ENCODE measurements at regions not wholly inside any gene's neighbourhood (a gene's known extent, or its start where the extent isn't known, plus 50 kb on each side); places are given as distances from the start of the nearest gene placed in this dataset.

GRCh38 chr13:83197316-83197715 lies 685.0 kb downstream of the SLITRK1 start:
- H3K9me3 ChIP-seq (ENCODE audit: low read length), result no peaks in the 10 kb centered on the region
- no peaks in the 10 kb centered on the region for H3K79me2 ChIP-seq (replicated peaks; ENCODE audit: insufficient read depth, low read length)
- no peaks in the 10 kb centered on the region for H3K27me3 ChIP-seq (ENCODE audit: insufficient read depth, low read depth, low read length)
- no peaks in the 10 kb centered on the region for H3K36me3 ChIP-seq (ENCODE audit: insufficient read depth, low read length)
- no peak overlapping the region for H3K27ac ChIP-seq (ENCODE audit: low read length)
- no peak overlapping the region for H3K4me2 ChIP-seq (ENCODE audit: low read length)
- H3K4me3 ChIP-seq (ENCODE audit: low read length), result no peak overlapping the region
- no peaks in the 10 kb centered on the region for H3F3A ChIP-seq (ENCODE audit: insufficient read depth, low read length, poor library complexity, severe bottlenecking)
- H2AFZ ChIP-seq (ENCODE audit: low read depth, low read length), result no peak overlapping the region
- H3K9me2 ChIP-seq (ENCODE audit: insufficient read depth, low read length), result no peaks in the 10 kb centered on the region
- H4K20me1 ChIP-seq (ENCODE audit: insufficient read depth), result no peaks in the 10 kb centered on the region
- TF ChIP-seq REST (IDR thresholded peaks at IDR 0.05; ENCODE audit: borderline replicate concordance), result no peak
- no peak for TF ChIP-seq EP300 (conservative IDR thresholded peaks at IDR 0.05; ENCODE audit: poor library complexity, severe bottlenecking)
- TF ChIP-seq TAF1 (IDR thresholded peaks at IDR 0.05; ENCODE audit: low read depth), result no peak
- no peak for TF ChIP-seq POLR2AphosphoS5 (IDR thresholded peaks at IDR 0.05)
- TF ChIP-seq MXI1 (conservative IDR thresholded peaks at IDR 0.05; ENCODE audit: poor library complexity, severe bottlenecking), result no peak
- no peak for TF ChIP-seq SMC3 (conservative IDR thresholded peaks at IDR 0.05; ENCODE audit: poor library complexity)
- TF ChIP-seq EZH2 (IDR thresholded peaks at IDR 0.05; ENCODE audit: borderline replicate concordance, insufficient read depth, low read length, poor library complexity, severe bottlenecking), result no peak
- TF ChIP-seq CTCF (IDR thresholded peaks at IDR 0.05; ENCODE audit: poor library complexity, severe bottlenecking), result no peak
- TF ChIP-seq RAD21 (conservative IDR thresholded peaks at IDR 0.05), result no peak
- no peak overlapping the region for H3K9ac ChIP-seq (ENCODE audit: low read length)

GRCh38 chr13:83190020-83190419 lies 692.3 kb downstream of the SLITRK1 start:
- no peaks in the 10 kb centered on the region for H3K9me3 ChIP-seq (ENCODE audit: low read length)
- no peak overlapping the region for H2AFZ ChIP-seq (ENCODE audit: low read depth, low read length)
- H3K36me3 ChIP-seq (ENCODE audit: insufficient read depth, low read length), result no peaks in the 10 kb centered on the region
- no peak overlapping the region for H3K4me3 ChIP-seq (ENCODE audit: low read length)
- no peaks in the 10 kb centered on the region for H3K9me2 ChIP-seq (ENCODE audit: insufficient read depth, low read length)
- no peak overlapping the region for H3K4me2 ChIP-seq (ENCODE audit: low read length)
- H3K79me2 ChIP-seq (replicated peaks; ENCODE audit: insufficient read depth, low read length), result no peaks in the 10 kb centered on the region
- no peak overlapping the region for H3K27ac ChIP-seq (ENCODE audit: low read length)
- H4K20me1 ChIP-seq (ENCODE audit: insufficient read depth), result no peaks in the 10 kb centered on the region
- no peaks in the 10 kb centered on the region for H3K27me3 ChIP-seq (ENCODE audit: insufficient read depth, low read depth, low read length)
- H3K9ac ChIP-seq (ENCODE audit: low read length), result no peak overlapping the region
- H3F3A ChIP-seq (ENCODE audit: insufficient read depth, low read length, poor library complexity, severe bottlenecking), result no peaks in the 10 kb centered on the region
- TF ChIP-seq EZH2 (IDR thresholded peaks at IDR 0.05; ENCODE audit: borderline replicate concordance, insufficient read depth, low read length, poor library complexity, severe bottlenecking) (no peak), RAD21 (conservative IDR thresholded peaks at IDR 0.05) (no peak), EP300 (conservative IDR thresholded peaks at IDR 0.05; ENCODE audit: poor library complexity, severe bottlenecking) (no peak), SMC3 (conservative IDR thresholded peaks at IDR 0.05; ENCODE audit: poor library complexity) (no peak), REST (IDR thresholded peaks at IDR 0.05; ENCODE audit: borderline replicate concordance) (no peak), MXI1 (conservative IDR thresholded peaks at IDR 0.05; ENCODE audit: poor library complexity, severe bottlenecking) (no peak), TAF1 (IDR thresholded peaks at IDR 0.05; ENCODE audit: low read depth) (no peak), CTCF (IDR thresholded peaks at IDR 0.05; ENCODE audit: poor library complexity, severe bottlenecking) (no peak), POLR2AphosphoS5 (IDR thresholded peaks at IDR 0.05) (no peak)
